IMR-90 (cell line): ENCODE measurements at regions not wholly inside any gene's neighbourhood (a gene's known extent, or its start where the extent isn't known, plus 50 kb on each side); places are given as distances from the start of the nearest gene placed in this dataset.

Source experiments
- ATAC-seq: fragments of 200-7000 bp; cut with Tn5 transposase; 2 replicates; pipeline ENCODE4 v1.9.1; 2020; ENCODE audit warnings: low read depth, mild to moderate bottlenecking, moderate library complexity
- BruUV-seq: library from RNA; stranded (reverse); fragments of 400-500 nt; replicated peaks from 2 replicates; lab custom pipeline; 2021; lab: Mats Ljungman, UMichigan
- CTCF ChIA-PET: fragments of 300-600 bp; formaldehyde crosslinking; extraction: SDS; loops from one replicate; lab custom pipeline; 2021; ENCODE audit warnings: antibody characterized with exemption; lab: Yijun Ruan, JAX
- POLR2A ChIA-PET: fragments of 300-600 bp; sonication (Branson Sonifier 250); formaldehyde crosslinking; loops from one replicate; lab custom pipeline; 2022; ENCODE audit warnings: antibody characterized with exemption; ENCODE audit not compliant: unreplicated experiment; lab: Charles Lee
- DNase-seq: peaks from one replicate; pipeline ENCODE4 v3.0.0; 2013
- H2AFZ ChIP-seq: replicated peaks from 2 replicates; pipeline ENCODE3; 2013; ENCODE audit warnings: low read length, mild to moderate bottlenecking; ENCODE audit not compliant: poor library complexity
- H2AK5ac ChIP-seq: 2 replicates; pipeline ENCODE4 v1.6.1; 2013; ENCODE audit warnings: low read depth, low read length, inconsistent platforms
- H2AK9ac ChIP-seq: replicated peaks from 2 replicates; pipeline ENCODE3; 2013; ENCODE audit warnings: mild to moderate bottlenecking, low read depth, low read length, moderate library complexity; ENCODE audit not compliant: poor library complexity
- H2BK120ac ChIP-seq: 2 replicates; pipeline ENCODE4 v1.6.1; 2013; ENCODE audit warnings: low read depth, low read length, inconsistent platforms
- H2BK15ac ChIP-seq: 3 replicates; pipeline ENCODE4 v1.6.1; 2013; ENCODE audit warnings: low read depth, low read length, inconsistent platforms
- H2BK20ac ChIP-seq: 2 replicates; pipeline ENCODE4 v1.6.1; 2013; ENCODE audit warnings: low read depth, mild to moderate bottlenecking, inconsistent platforms, low read length, moderate library complexity
- H2BK5ac ChIP-seq: 2 replicates; pipeline ENCODE4 v1.6.1; 2013; ENCODE audit warnings: mild to moderate bottlenecking, low read depth, low read length, inconsistent platforms; ENCODE audit not compliant: poor library complexity, severe bottlenecking
- H3K14ac ChIP-seq: replicated peaks from 2 replicates; pipeline ENCODE4 v1.6.1; 2013; ENCODE audit warnings: low read depth, low read length, inconsistent platforms
- H3K18ac ChIP-seq: 2 replicates; pipeline ENCODE4 v1.6.1; 2013; ENCODE audit warnings: low read depth, low read length, control low read depth
- H3K23ac ChIP-seq: 2 replicates; pipeline ENCODE4 v1.6.1; 2013; ENCODE audit warnings: low read depth, low read length, inconsistent platforms
- H3K27ac ChIP-seq: 2 replicates; pipeline ENCODE4 v1.5.1; 2013; ENCODE audit warnings: mild to moderate bottlenecking, control low read depth, low read length; ENCODE audit not compliant: insufficient read depth
- H3K27me3 ChIP-seq: 2 replicates; pipeline ENCODE4 v1.6.1; 2013; ENCODE audit warnings: low read length; ENCODE audit not compliant: control insufficient read depth, insufficient read depth
- H3K36me3 ChIP-seq: 2 replicates; pipeline ENCODE4 v1.6.1; 2013; ENCODE audit warnings: low read length, mixed read lengths; ENCODE audit not compliant: control insufficient read depth, insufficient read depth
- H3K4ac ChIP-seq: 2 replicates; pipeline ENCODE4 v1.6.1; 2013; ENCODE audit warnings: low read depth, low read length, inconsistent platforms
- H3K4me1 ChIP-seq: 2 replicates; pipeline ENCODE4 v1.6.1; 2013; ENCODE audit warnings: low read length, mixed read lengths; ENCODE audit not compliant: control insufficient read depth, insufficient read depth
- H3K4me2 ChIP-seq: 2 replicates; pipeline ENCODE4 v1.6.1; 2013; ENCODE audit warnings: low read depth, mild to moderate bottlenecking, control low read depth, low read length, moderate library complexity
- H3K4me3 ChIP-seq: 2 replicates; pipeline ENCODE4 v1.5.1; 2013; ENCODE audit warnings: low read depth, mild to moderate bottlenecking, control low read depth, low read length, moderate library complexity; ENCODE audit not compliant: insufficient read depth
- H3K56ac ChIP-seq: 2 replicates; pipeline ENCODE4 v1.6.1; 2013; ENCODE audit warnings: low read length, inconsistent platforms; ENCODE audit not compliant: insufficient read depth; ENCODE audit errors: extremely low read depth
- H3K79me1 ChIP-seq, 2 experiments: 2 replicates each; pipeline ENCODE4 v1.6.1; 2013; ENCODE audit warnings: low read length in 2 of 2, inconsistent platforms in 1 of 2, low read depth in 1 of 2
- H3K9ac ChIP-seq: 2 replicates; pipeline ENCODE4 v1.6.1; 2013; ENCODE audit warnings: low read depth, low read length, control low read depth
- H3K9me1 ChIP-seq: 2 replicates; pipeline ENCODE4 v1.6.1; 2013; ENCODE audit warnings: low read length, inconsistent platforms; ENCODE audit not compliant: insufficient read depth
- H3K9me3 ChIP-seq: 2 replicates; pipeline ENCODE4 v1.6.1; 2013; ENCODE audit warnings: low read length; ENCODE audit not compliant: control insufficient read depth, insufficient read depth
- H4K20me1 ChIP-seq: 2 replicates; pipeline ENCODE4 v1.6.1; 2013; ENCODE audit warnings: low read length, inconsistent platforms; ENCODE audit not compliant: insufficient read depth
- H4K5ac ChIP-seq: 2 replicates; pipeline ENCODE4 v1.6.1; 2013; ENCODE audit warnings: mild to moderate bottlenecking, low read depth, low read length, control low read depth
- H4K8ac ChIP-seq, 2 experiments: 2 replicates each; pipeline ENCODE4 v1.6.1; 2013; ENCODE audit warnings: low read depth in 2 of 2, low read length in 2 of 2, control low read depth in 1 of 2, inconsistent platforms in 1 of 2
- H4K91ac ChIP-seq: 2 replicates; pipeline ENCODE4 v1.6.1; 2013; ENCODE audit warnings: low read depth, low read length, inconsistent platforms; ENCODE audit not compliant: insufficient read depth
- MAFK ChIP-seq: IDR thresholded peaks from 2 replicates; pipeline ENCODE4 v1.6.1; 2012; ENCODE audit warnings: low read depth, low read length, improper control_type of control experiment
- RCOR1 ChIP-seq: IDR thresholded peaks from 2 replicates; pipeline ENCODE4 v1.6.1; 2012; ENCODE audit warnings: mild to moderate bottlenecking, low read length, improper control_type of control experiment; ENCODE audit not compliant: insufficient replicate concordance
- dilution Hi-C: fragments of 300-500 bp; cut with HindIII; formaldehyde crosslinking; loops from one replicate; pipeline ENCODE4 v1.14.3; 2018; ENCODE audit warnings: low sequenced_read_pairs; ENCODE audit not compliant: unreplicated experiment
- in situ Hi-C: fragments of 300-500 bp; cut with MboI; formaldehyde crosslinking; loops from 3 replicates; pipeline ENCODE4 v1.14.3; 2019; ENCODE audit warnings: low sequenced_read_pairs, inconsistent platforms, mixed read lengths
- intact Hi-C: fragments of 100-400 bp; cut with micrococcal nuclease; formaldehyde crosslinking; loops from 2 replicates; pipeline ENCODE4 v1.10.0; 2022

DNA sequence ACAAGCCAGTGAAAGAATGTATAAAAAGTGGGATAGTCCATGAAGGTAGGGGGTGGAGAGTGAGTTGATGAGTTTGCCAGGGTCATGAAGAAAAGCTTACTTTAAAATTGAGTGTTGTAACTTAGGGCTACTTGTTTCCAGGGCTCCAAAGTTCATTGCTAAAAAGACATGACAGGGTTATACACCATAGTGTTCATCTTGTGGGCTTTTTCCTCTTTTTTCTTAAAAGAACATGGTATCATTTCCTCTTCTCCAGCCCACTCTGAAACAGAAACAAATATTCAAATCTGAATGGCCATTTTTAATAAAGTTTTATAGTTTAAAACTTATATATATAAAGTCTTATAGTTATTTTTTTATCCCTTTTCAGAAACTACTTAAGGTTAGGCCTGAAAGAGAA, 115.7 kb upstream of the SMC2 start:
- peaks cover 4% of the 10 kb centered on the region; the same call in 1 of the 2 replicates for H3K9me3 ChIP-seq
- H2BK5ac ChIP-seq, result no peak overlapping the region
- no peak overlapping the region for H2AFZ ChIP-seq
- intact Hi-C loops, result no loop called here
- H3K79me1 ChIP-seq, result no peaks in the 10 kb centered on the region
- DNase-seq (no peak), ATAC-seq (no peak)
- no peak overlapping the region for H2AK5ac ChIP-seq
- no peak overlapping the region for H2AK9ac ChIP-seq
- no peak overlapping the region for H3K4me3 ChIP-seq
- BruUV-seq, result no TSS peak
- H4K8ac ChIP-seq, result no peak overlapping the region
- ChIA-PET POLR2A (no interaction called here), CTCF (no interaction called here)
- H2BK120ac ChIP-seq, result no peak overlapping the region
- TF ChIP-seq MAFK (no peak), RCOR1 (no peak)
- no peak overlapping the region for H4K5ac ChIP-seq
- H3K56ac ChIP-seq, result no peak overlapping the region
- no peak overlapping the region for H3K27ac ChIP-seq
- H3K23ac ChIP-seq, result no peak overlapping the region
- H4K91ac ChIP-seq, result no peak overlapping the region
- H2BK20ac ChIP-seq, result no peak overlapping the region
- no peak overlapping the region for H3K4me2 ChIP-seq
- no peak overlapping the region for H3K9ac ChIP-seq
- no peak overlapping the region for H2BK15ac ChIP-seq
- no peaks in the 10 kb centered on the region for H3K9me1 ChIP-seq
- H3K14ac ChIP-seq, result no peak overlapping the region
- H3K4ac ChIP-seq, result no peak overlapping the region
- dilution Hi-C loops, result no loop called here
- H3K36me3 ChIP-seq, result no peaks in the 10 kb centered on the region
- no peaks in the 10 kb centered on the region for H3K4me1 ChIP-seq
- H3K18ac ChIP-seq, result no peak overlapping the region
- no peaks in the 10 kb centered on the region for H4K20me1 ChIP-seq
- H3K27me3 ChIP-seq, result no peaks in the 10 kb centered on the region
- in situ Hi-C loops, result no loop called here
